ENCODE measurements at regions not wholly inside any gene's neighbourhood (a gene's known extent, or its start where the extent isn't known, plus 50 kb on each side); places are given as distances from the start of the nearest gene placed in this dataset.

DNA sequence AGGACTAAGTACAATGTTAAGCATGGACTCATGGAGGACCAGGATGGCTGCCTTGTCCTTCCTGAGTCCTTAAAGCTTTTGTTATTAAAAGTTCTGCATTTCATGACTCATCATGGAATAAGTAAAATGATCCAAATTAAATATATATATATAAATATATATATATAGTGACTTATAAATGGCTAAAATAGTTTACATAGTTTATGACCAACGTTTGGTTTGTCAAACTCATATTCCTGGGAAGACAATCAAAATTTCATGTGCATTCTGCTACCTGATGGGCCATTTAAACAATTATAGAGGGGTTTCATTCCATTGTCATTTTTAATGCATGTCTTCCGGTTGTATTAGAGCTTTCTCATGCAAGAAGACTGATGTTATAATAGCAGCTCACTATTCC is 1190.7 kb downstream of the FSCB start:
- Histone ChIP-seq H4K20me1 (ENCODE audit: control insufficient read depth, insufficient read depth, low read depth, low read length) (no peaks in the 10 kb centered on the region), H3K4me2 (ENCODE audit: low read length) (no peak overlapping the region), H3K4me3 (ENCODE audit: low read length) (no peak overlapping the region), H3K9me3 (ENCODE audit: control insufficient read depth, insufficient read depth, low read length) (no peaks in the 10 kb centered on the region), H3K36me3 (ENCODE audit: control insufficient read depth, low read length) (no peaks in the 10 kb centered on the region), H3K9me2 (replicated peaks; ENCODE audit: control insufficient read depth, low read length) (no peaks in the 10 kb centered on the region), H3K27ac (ENCODE audit: low read depth, low read length) (no peak overlapping the region), H3K79me2 (ENCODE audit: control insufficient read depth, low read length) (no peaks in the 10 kb centered on the region), H3K27me3 (ENCODE audit: control insufficient read depth, low read length) (no peaks in the 10 kb centered on the region), H3K4me1 (ENCODE audit: control insufficient read depth, low read length) (no peaks in the 10 kb centered on the region), H3F3A (ENCODE audit: control insufficient read depth, insufficient read depth) (no peaks in the 10 kb centered on the region)
- TF ChIP-seq, protein P1, sequence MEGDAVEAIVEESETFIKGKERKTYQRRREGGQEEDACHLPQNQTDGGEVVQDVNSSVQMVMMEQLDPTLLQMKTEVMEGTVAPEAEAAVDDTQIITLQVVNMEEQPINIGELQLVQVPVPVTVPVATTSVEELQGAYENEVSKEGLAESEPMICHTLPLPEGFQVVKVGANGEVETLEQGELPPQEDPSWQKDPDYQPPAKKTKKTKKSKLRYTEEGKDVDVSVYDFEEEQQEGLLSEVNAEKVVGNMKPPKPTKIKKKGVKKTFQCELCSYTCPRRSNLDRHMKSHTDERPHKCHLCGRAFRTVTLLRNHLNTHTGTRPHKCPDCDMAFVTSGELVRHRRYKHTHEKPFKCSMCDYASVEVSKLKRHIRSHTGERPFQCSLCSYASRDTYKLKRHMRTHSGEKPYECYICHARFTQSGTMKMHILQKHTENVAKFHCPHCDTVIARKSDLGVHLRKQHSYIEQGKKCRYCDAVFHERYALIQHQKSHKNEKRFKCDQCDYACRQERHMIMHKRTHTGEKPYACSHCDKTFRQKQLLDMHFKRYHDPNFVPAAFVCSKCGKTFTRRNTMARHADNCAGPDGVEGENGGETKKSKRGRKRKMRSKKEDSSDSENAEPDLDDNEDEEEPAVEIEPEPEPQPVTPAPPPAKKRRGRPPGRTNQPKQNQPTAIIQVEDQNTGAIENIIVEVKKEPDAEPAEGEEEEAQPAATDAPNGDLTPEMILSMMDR (IDR thresholded peaks at IDR 0.05; ENCODE audit: low read depth, low read length, poor library complexity, severe bottlenecking), result no peak
- no peak for TF ChIP-seq EZH2phosphoT487 (IDR thresholded peaks at IDR 0.05; ENCODE audit: borderline replicate concordance, low read length)

DNA sequence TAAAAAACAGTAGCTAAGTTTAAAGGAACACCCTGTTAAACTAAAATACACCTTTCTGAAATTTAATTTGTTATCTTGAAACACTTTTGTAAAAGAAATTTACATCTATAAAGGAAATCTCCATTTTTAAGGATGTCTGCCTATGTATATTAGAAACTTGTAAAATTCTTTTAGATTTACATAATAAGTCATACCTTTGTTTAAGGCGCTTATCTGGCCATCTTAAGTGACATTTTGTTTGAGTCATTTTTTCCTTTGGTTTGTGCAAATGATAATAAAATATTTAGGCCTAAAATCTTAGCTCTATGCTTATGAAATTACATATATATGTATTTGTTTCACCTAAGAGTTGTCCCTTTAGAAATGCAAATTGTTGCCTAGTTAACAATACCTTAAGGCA is 1193.4 kb downstream of the FSCB start:
- Histone ChIP-seq H3K27ac (ENCODE audit: low read depth, low read length) (no peak overlapping the region), H3K79me2 (ENCODE audit: control insufficient read depth, low read length) (no peaks in the 10 kb centered on the region), H3K9me3 (ENCODE audit: control insufficient read depth, insufficient read depth, low read length) (no peaks in the 10 kb centered on the region), H3K4me2 (ENCODE audit: low read length) (no peak overlapping the region), H4K20me1 (ENCODE audit: control insufficient read depth, insufficient read depth, low read depth, low read length) (no peaks in the 10 kb centered on the region), H3F3A (ENCODE audit: control insufficient read depth, insufficient read depth) (no peaks in the 10 kb centered on the region), H3K9me2 (replicated peaks; ENCODE audit: control insufficient read depth, low read length) (no peaks in the 10 kb centered on the region), H3K36me3 (ENCODE audit: control insufficient read depth, low read length) (no peaks in the 10 kb centered on the region), H3K4me3 (ENCODE audit: low read length) (no peak overlapping the region), H3K27me3 (ENCODE audit: control insufficient read depth, low read length) (no peaks in the 10 kb centered on the region), H3K4me1 (ENCODE audit: control insufficient read depth, low read length) (no peaks in the 10 kb centered on the region)
- TF ChIP-seq, protein P1 (IDR thresholded peaks at IDR 0.05; ENCODE audit: low read depth, low read length, poor library complexity, severe bottlenecking), result no peak
- TF ChIP-seq EZH2phosphoT487 (IDR thresholded peaks at IDR 0.05; ENCODE audit: borderline replicate concordance, low read length), result no peak

DNA sequence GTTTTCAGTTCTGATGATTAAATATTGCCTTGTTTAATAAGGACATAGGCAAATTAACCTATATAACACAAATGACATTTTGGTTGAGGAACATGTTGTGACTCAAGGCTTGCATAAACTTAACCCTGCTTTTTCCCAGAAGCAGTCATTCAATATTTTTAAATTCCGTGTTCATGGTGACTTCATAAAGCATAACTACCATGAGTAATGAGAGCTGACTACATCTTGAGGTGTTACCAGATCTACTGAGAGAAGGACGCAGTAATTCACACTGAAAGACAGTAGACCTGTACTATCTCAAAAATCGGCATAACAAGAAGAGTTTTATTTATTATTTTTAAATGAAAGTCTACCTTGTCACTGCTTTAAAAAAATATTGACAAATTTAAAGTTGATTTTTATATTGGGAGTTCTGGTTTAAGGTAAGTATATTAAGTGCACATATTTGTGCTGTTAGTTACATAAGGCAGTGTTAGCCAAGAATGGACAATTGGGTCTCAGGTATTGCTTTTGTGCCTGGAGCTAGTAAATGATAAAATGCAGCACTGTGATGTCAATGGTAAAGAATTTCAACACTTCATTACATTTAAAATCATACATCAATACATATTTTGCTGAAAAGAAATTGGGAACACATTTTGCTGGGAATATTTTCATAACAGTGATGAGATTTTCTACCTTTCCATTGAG is 1198.5 kb downstream of the FSCB start:
- Histone ChIP-seq H3K4me1 (ENCODE audit: control insufficient read depth, low read length) (no peaks in the 10 kb centered on the region), H3K79me2 (ENCODE audit: control insufficient read depth, low read length) (no peaks in the 10 kb centered on the region), H4K20me1 (ENCODE audit: control insufficient read depth, insufficient read depth, low read depth, low read length) (no peaks in the 10 kb centered on the region), H3K4me2 (ENCODE audit: low read length) (no peak overlapping the region), H3K9me2 (replicated peaks; ENCODE audit: control insufficient read depth, low read length) (no peaks in the 10 kb centered on the region), H3K27me3 (ENCODE audit: control insufficient read depth, low read length) (no peaks in the 10 kb centered on the region), H3K9me3 (ENCODE audit: control insufficient read depth, insufficient read depth, low read length) (no peaks in the 10 kb centered on the region), H3K36me3 (ENCODE audit: control insufficient read depth, low read length) (no peaks in the 10 kb centered on the region), H3F3A (ENCODE audit: control insufficient read depth, insufficient read depth) (no peaks in the 10 kb centered on the region), H3K27ac (ENCODE audit: low read depth, low read length) (no peak overlapping the region), H3K4me3 (ENCODE audit: low read length) (no peak overlapping the region)
- TF ChIP-seq, protein P1 (IDR thresholded peaks at IDR 0.05; ENCODE audit: low read depth, low read length, poor library complexity, severe bottlenecking), result no peak
- no peak for TF ChIP-seq EZH2phosphoT487 (IDR thresholded peaks at IDR 0.05; ENCODE audit: borderline replicate concordance, low read length)
